ENCODE measurements at regions not wholly inside any gene's neighbourhood (a gene's known extent, or its start where the extent isn't known, plus 50 kb on each side); places are given as distances from the start of the nearest gene placed in this dataset.
"Not testable (repeated sequence)": the region's sequence is repeated elsewhere in the genome, so short reads cannot be mapped to it uniquely, and the experiment has no call there.

DNA sequence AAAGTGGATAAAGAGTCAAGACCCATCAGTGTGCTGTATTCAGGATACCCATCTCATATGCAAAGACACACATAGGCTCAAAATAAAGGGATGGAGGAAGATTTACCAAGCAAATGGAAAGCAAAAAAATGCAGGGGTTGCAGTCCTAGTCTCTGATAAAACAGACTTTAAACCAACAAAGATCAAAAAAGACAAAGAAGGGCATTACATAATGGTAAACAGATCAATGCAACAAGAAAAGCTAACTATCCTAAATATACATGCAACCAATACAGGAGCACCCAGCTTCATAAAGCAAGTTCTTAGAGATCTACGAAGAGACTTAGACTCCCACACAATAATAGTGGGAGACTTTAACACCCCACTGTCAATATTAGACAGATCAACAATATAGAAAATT, 66.7 kb upstream of the LIPC start:
- TF ChIP-seq, protein P1, sequence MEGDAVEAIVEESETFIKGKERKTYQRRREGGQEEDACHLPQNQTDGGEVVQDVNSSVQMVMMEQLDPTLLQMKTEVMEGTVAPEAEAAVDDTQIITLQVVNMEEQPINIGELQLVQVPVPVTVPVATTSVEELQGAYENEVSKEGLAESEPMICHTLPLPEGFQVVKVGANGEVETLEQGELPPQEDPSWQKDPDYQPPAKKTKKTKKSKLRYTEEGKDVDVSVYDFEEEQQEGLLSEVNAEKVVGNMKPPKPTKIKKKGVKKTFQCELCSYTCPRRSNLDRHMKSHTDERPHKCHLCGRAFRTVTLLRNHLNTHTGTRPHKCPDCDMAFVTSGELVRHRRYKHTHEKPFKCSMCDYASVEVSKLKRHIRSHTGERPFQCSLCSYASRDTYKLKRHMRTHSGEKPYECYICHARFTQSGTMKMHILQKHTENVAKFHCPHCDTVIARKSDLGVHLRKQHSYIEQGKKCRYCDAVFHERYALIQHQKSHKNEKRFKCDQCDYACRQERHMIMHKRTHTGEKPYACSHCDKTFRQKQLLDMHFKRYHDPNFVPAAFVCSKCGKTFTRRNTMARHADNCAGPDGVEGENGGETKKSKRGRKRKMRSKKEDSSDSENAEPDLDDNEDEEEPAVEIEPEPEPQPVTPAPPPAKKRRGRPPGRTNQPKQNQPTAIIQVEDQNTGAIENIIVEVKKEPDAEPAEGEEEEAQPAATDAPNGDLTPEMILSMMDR (IDR thresholded peaks at IDR 0.05; ENCODE audit: low read length), result not testable (repeated sequence)
- not testable (repeated sequence) for TF ChIP-seq EZH2 (IDR thresholded peaks at IDR 0.05; ENCODE audit: borderline replicate concordance, low read length)
